ENCODE measurements at regions not wholly inside any gene's neighbourhood (a gene's known extent, or its start where the extent isn't known, plus 50 kb on each side); places are given as distances from the start of the nearest gene placed in this dataset.

DNA sequence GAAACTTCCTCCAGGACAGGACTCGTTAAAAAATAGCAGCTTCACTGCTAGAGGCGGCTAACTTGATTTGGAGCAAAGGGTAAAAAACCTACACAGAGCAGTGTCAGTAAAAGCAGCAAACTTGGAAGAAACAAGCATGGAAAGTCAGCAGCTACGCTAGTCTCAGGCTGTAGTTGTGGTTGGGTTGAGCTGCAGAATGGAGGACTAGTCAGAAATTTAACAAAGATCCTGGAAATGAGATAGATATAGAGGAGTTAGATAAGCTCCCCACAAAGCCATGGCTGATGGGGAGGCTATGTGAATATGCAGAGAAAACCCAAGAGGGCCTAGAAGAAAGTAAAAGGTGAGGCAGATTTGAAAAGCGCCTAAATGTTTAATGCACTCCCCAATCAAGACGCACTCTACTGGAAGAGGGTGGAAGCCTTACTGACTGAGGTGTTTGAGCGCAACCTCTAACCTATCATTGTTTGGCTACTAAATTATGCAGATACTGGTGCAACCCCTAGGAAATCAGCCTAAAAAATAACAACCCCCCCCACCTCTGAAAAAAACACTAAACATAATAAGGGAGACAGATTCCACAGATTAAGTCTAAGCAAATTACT, 99.7 kb upstream of the TMEM168 start:
- H3K9ac ChIP-seq (ENCODE audit: low read depth in 1 of 3, low read length in 3 of 3): no peak overlapping the region
- peaks cover 0 to 6% (median 0%) of the 10 kb centered on the region in 3 donors for H3K36me3 ChIP-seq (ENCODE audit: control insufficient read depth in 3 of 3, insufficient read depth in 3 of 3, low read length in 3 of 3)
- no peak overlapping the region for H3K27ac ChIP-seq (ENCODE audit: low read depth, low read length)
- H3K4me3 ChIP-seq (ENCODE audit: low read length in 3 of 3): no peak overlapping the region
- H3K4me1 ChIP-seq (ENCODE audit: control insufficient read depth in 3 of 3, insufficient read depth in 3 of 3, low read length in 3 of 3): no peaks in the 10 kb centered on the region
- H3K27me3 ChIP-seq (ENCODE audit: control insufficient read depth in 3 of 3, insufficient read depth in 3 of 3, low read length in 3 of 3): no peaks in the 10 kb centered on the region
- no peaks in the 10 kb centered on the region for H3K9me3 ChIP-seq (ENCODE audit: control insufficient read depth in 3 of 3, low read length in 3 of 3)

DNA sequence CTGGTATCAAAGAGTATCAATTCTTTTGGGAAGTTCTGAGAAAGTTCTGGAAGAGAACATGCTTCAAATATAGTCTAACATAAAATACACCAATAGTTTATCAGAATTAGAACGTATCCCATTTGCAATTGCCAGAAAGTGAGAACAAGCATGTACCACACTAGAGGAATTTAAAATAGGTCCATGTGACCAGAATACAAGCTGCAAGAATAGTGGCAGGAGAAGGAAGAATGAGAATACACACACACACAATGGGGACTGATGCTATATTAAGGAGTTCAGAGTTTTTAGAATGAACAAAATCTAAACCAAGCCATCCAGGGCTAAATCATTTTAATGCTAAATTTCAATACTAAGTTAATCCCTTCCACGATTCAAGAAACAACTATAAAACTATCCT, 99.1 kb upstream of the TMEM168 start:
- Histone ChIP-seq H3K36me3 (ENCODE audit: control insufficient read depth in 3 of 3, insufficient read depth in 3 of 3, low read length in 3 of 3) (peaks cover 0 to 5% (median 0%) of the 10 kb centered on the region in 3 donors), H3K27me3 (ENCODE audit: control insufficient read depth in 3 of 3, insufficient read depth in 3 of 3, low read length in 3 of 3) (no peaks in the 10 kb centered on the region), H3K9me3 (ENCODE audit: control insufficient read depth in 3 of 3, low read length in 3 of 3) (no peaks in the 10 kb centered on the region), H3K27ac (ENCODE audit: low read depth, low read length) (no peak overlapping the region), H3K9ac (ENCODE audit: low read depth in 1 of 3, low read length in 3 of 3) (no peak overlapping the region), H3K4me1 (ENCODE audit: control insufficient read depth in 3 of 3, insufficient read depth in 3 of 3, low read length in 3 of 3) (no peaks in the 10 kb centered on the region), H3K4me3 (ENCODE audit: low read length in 3 of 3) (no peak overlapping the region)

DNA sequence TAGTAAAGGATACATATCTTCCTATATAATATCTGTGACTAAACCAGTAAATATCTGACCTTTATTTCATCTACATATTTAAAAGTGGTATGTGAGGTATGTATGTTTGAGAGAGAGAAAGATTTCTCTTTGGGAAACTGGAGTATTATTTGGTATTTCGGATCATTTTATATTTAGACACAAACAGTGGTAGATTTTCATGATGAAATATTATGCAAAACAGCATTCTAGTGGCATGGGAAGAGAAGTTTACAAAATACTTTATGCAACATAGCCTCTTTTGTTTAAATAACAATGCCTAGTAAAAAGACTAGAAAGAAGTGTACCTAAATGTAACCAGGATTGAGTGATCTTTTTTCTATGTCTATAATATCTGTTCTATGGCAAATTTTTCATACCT, 98.6 kb upstream of the TMEM168 start:
- Histone ChIP-seq H3K9me3 (ENCODE audit: control insufficient read depth in 3 of 3, low read length in 3 of 3) (no peaks in the 10 kb centered on the region), H3K4me1 (ENCODE audit: control insufficient read depth in 3 of 3, insufficient read depth in 3 of 3, low read length in 3 of 3) (no peaks in the 10 kb centered on the region), H3K36me3 (ENCODE audit: control insufficient read depth in 3 of 3, insufficient read depth in 3 of 3, low read length in 3 of 3) (peaks cover 0 to under 1% (median 0%) of the 10 kb centered on the region in 3 donors), H3K4me3 (ENCODE audit: low read length in 3 of 3) (no peak overlapping the region), H3K27me3 (ENCODE audit: control insufficient read depth in 3 of 3, insufficient read depth in 3 of 3, low read length in 3 of 3) (no peaks in the 10 kb centered on the region), H3K27ac (ENCODE audit: low read depth, low read length) (no peak overlapping the region), H3K9ac (ENCODE audit: low read depth in 1 of 3, low read length in 3 of 3) (no peak overlapping the region)

DNA sequence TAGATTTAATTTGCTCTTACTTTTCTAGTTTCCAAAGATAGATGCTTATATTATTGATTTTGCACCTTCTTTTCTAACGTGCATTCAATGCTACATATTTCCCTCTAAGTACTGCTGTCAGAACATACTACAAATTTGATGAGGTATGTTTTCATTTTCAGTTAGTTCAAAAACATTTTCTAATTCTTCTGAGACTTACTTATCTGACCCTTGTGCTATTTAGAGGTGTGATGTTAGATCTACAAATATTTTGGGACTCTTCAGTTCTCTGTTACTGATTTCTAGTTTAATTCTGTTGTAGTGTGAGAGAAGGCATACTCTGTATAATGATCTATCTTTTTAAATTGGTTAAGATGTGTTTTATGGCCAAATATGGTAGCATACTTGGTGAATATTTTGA, 97.8 kb upstream of the TMEM168 start:
- no peak overlapping the region for H3K9ac ChIP-seq (ENCODE audit: low read depth in 1 of 3, low read length in 3 of 3)
- no peaks in the 10 kb centered on the region for H3K27me3 ChIP-seq (ENCODE audit: control insufficient read depth in 3 of 3, insufficient read depth in 3 of 3, low read length in 3 of 3)
- H3K36me3 ChIP-seq (ENCODE audit: control insufficient read depth in 3 of 3, insufficient read depth in 3 of 3, low read length in 3 of 3): no peaks in the 10 kb centered on the region
- H3K9me3 ChIP-seq (ENCODE audit: control insufficient read depth in 3 of 3, low read length in 3 of 3): no peaks in the 10 kb centered on the region
- H3K27ac ChIP-seq (ENCODE audit: low read depth, low read length): no peak overlapping the region
- no peaks in the 10 kb centered on the region for H3K4me1 ChIP-seq (ENCODE audit: control insufficient read depth in 3 of 3, insufficient read depth in 3 of 3, low read length in 3 of 3)
- no peak overlapping the region for H3K4me3 ChIP-seq (ENCODE audit: low read length in 3 of 3)

DNA sequence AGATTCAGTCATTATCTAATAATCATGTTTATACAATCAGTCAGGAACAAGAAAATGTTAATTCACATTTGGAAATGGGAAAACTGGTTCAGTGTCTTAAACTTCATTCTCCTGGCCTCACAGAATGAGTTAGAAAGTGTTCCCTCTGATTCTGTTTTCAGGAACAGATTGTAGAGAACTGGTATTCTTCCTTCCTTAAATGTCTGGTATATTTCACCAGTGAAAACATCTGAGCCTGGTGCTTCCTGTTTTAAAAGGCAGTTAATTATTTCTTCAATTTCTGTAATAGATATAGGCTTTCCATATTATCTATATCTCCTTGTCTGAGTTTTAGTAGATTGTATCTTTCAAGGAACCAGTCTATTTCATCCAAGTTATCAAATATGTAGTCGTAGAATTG, 97.1 kb upstream of the TMEM168 start:
- Histone ChIP-seq H3K4me1 (ENCODE audit: control insufficient read depth in 3 of 3, insufficient read depth in 3 of 3, low read length in 3 of 3) (no peaks in the 10 kb centered on the region), H3K9me3 (ENCODE audit: control insufficient read depth in 3 of 3, low read length in 3 of 3) (no peaks in the 10 kb centered on the region), H3K9ac (ENCODE audit: low read depth in 1 of 3, low read length in 3 of 3) (no peak overlapping the region), H3K4me3 (ENCODE audit: low read length in 3 of 3) (no peak overlapping the region), H3K36me3 (ENCODE audit: control insufficient read depth in 3 of 3, insufficient read depth in 3 of 3, low read length in 3 of 3) (no peaks in the 10 kb centered on the region), H3K27me3 (ENCODE audit: control insufficient read depth in 3 of 3, insufficient read depth in 3 of 3, low read length in 3 of 3) (no peaks in the 10 kb centered on the region), H3K27ac (ENCODE audit: low read depth, low read length) (no peak overlapping the region)

DNA sequence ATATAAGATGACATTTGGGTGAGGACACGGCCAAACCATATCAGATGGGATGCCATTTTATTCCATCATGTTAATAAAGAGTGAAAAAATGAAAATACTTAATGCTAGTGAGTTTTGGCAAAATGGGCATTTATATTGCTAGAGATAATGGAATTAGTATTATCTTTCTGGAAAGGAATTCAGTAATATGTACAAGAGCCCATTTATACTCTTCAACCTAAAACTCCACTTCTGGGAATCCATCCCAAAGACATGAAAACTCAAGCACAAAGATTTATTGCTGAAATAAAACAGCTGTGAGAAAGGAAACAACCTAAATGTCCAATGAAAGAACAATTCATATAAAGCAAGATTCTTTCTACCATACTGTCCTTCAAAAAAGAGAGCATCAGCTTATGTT, 96.0 kb upstream of the TMEM168 start:
- H3K9ac ChIP-seq (ENCODE audit: low read depth in 1 of 3, low read length in 3 of 3): no peak overlapping the region
- H3K36me3 ChIP-seq (ENCODE audit: control insufficient read depth in 3 of 3, insufficient read depth in 3 of 3, low read length in 3 of 3): no peaks in the 10 kb centered on the region
- H3K4me3 ChIP-seq (ENCODE audit: low read length in 3 of 3): no peak overlapping the region
- H3K27me3 ChIP-seq (ENCODE audit: control insufficient read depth in 3 of 3, insufficient read depth in 3 of 3, low read length in 3 of 3): no peaks in the 10 kb centered on the region
- no peaks in the 10 kb centered on the region for H3K9me3 ChIP-seq (ENCODE audit: control insufficient read depth in 3 of 3, low read length in 3 of 3)
- H3K4me1 ChIP-seq (ENCODE audit: control insufficient read depth in 3 of 3, insufficient read depth in 3 of 3, low read length in 3 of 3): peaks cover 0 to 4% (median 0%) of the 10 kb centered on the region in 3 donors
- no peak overlapping the region for H3K27ac ChIP-seq (ENCODE audit: low read depth, low read length)

DNA sequence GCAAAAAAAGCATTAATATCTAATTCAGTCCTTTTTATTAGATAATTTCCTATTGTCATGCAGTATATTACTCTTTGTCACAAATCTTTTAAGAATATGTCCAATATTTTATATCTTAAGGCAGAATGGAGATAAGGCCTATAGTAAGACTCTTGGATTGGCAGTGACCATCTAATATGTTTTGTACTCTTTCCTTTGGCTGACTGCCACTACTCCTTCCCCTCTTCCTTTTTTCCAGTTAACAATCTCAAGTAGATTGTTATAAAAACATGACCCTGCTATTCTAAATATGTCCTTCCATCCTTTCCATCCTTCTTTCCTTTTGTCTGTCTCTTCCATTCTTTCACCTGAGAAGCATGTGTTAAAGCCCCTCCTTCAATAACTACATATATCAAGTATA, 92.8 kb upstream of the TMEM168 start:
- no peak overlapping the region for H3K9ac ChIP-seq (ENCODE audit: low read depth in 1 of 3, low read length in 3 of 3)
- H3K4me1 ChIP-seq (ENCODE audit: control insufficient read depth in 3 of 3, insufficient read depth in 3 of 3, low read length in 3 of 3): peaks cover 0 to 4% (median 0%) of the 10 kb centered on the region in 3 donors
- no peaks in the 10 kb centered on the region for H3K36me3 ChIP-seq (ENCODE audit: control insufficient read depth in 3 of 3, insufficient read depth in 3 of 3, low read length in 3 of 3)
- H3K27me3 ChIP-seq (ENCODE audit: control insufficient read depth in 3 of 3, insufficient read depth in 3 of 3, low read length in 3 of 3): no peaks in the 10 kb centered on the region
- H3K9me3 ChIP-seq (ENCODE audit: control insufficient read depth in 3 of 3, low read length in 3 of 3): no peaks in the 10 kb centered on the region
- no peak overlapping the region for H3K4me3 ChIP-seq (ENCODE audit: low read length in 3 of 3)
- H3K27ac ChIP-seq (ENCODE audit: low read depth, low read length): no peak overlapping the region

DNA sequence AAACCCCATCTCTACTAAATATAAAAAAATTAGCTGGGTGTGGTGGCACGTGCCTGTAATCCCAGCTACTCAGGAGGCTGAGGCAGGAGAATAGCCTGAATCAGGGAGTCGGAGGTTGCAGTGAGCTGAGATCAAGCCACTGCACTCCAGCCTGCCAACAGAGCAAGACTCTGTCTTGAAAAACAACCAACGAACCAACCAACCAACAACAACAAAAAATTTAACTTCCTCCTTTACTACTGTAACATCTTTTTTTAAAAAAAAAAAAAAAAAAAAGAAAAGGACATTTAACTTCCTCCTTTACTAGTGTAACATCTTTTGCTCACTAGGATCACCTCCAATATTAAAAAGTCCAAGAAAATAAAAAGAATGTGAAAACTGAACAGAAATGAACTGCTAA, 92.3 kb upstream of the TMEM168 start:
- no peaks in the 10 kb centered on the region for H3K27me3 ChIP-seq (ENCODE audit: control insufficient read depth in 3 of 3, insufficient read depth in 3 of 3, low read length in 3 of 3)
- H3K9me3 ChIP-seq (ENCODE audit: control insufficient read depth in 3 of 3, low read length in 3 of 3): no peaks in the 10 kb centered on the region
- H3K36me3 ChIP-seq (ENCODE audit: control insufficient read depth in 3 of 3, insufficient read depth in 3 of 3, low read length in 3 of 3): no peaks in the 10 kb centered on the region
- no peak overlapping the region for H3K4me3 ChIP-seq (ENCODE audit: low read length in 3 of 3)
- no peak overlapping the region for H3K9ac ChIP-seq (ENCODE audit: low read depth in 1 of 3, low read length in 3 of 3)
- H3K27ac ChIP-seq (ENCODE audit: low read depth, low read length): no peak overlapping the region
- H3K4me1 ChIP-seq (ENCODE audit: control insufficient read depth in 3 of 3, insufficient read depth in 3 of 3, low read length in 3 of 3): peaks cover 0 to 4% (median 0%) of the 10 kb centered on the region in 3 donors

DNA sequence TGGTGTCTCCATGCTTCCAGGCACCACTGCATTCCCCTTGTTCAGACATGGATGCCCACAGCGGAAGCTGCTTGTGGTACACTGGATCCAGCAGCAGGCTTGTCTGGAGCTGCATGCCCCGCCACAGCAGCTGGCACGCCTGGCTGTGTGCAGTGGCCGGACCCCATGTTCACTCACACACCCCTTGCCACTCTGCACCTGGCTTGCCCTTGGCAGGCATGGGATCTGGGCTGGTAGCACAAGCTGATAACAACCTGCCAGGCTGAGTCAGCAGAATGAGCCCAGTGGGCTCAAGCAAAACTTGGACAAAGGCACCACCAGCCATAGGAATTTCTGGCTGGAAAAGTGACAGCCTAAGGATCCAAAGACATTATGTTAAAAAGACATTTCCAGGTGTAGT, 91.8 kb upstream of the TMEM168 start:
- Histone ChIP-seq H3K9me3 (ENCODE audit: control insufficient read depth in 3 of 3, low read length in 3 of 3) (no peaks in the 10 kb centered on the region), H3K27ac (ENCODE audit: low read depth, low read length) (no peak overlapping the region), H3K9ac (ENCODE audit: low read depth in 1 of 3, low read length in 3 of 3) (no peak overlapping the region), H3K4me3 (ENCODE audit: low read length in 3 of 3) (no peak overlapping the region), H3K27me3 (ENCODE audit: control insufficient read depth in 3 of 3, insufficient read depth in 3 of 3, low read length in 3 of 3) (no peaks in the 10 kb centered on the region), H3K4me1 (ENCODE audit: control insufficient read depth in 3 of 3, insufficient read depth in 3 of 3, low read length in 3 of 3) (peaks cover 0 to 4% (median 0%) of the 10 kb centered on the region in 3 donors), H3K36me3 (ENCODE audit: control insufficient read depth in 3 of 3, insufficient read depth in 3 of 3, low read length in 3 of 3) (no peaks in the 10 kb centered on the region)

DNA sequence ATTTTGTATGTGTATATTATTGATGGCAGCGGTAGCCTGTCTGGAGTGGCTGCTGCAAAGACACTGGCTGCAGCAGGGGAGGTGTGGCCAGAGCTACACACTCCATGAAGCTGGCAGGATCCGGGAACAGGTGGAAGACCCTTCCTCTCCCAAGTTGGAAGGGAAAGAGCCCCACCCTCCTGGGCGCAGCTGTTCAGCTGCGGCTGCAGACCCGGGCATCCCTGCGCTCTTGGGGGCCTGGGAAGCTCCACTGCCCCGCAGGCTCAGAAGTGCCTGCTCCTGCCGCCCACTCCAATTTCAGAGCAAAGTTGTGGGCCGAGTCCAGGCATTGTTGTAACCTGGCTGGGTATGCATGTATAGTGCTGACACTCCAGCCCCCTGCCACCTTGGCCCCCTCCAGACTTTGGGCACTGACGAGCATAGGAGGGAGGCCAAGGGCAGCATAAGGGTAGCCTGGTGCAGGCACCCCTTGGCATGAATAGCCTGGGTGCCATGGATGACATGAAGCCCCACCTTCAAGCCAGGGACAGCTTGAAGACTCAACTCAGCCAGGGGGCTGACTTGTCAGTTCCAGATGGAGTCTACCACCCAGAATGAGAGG, 90.7 kb upstream of the TMEM168 start:
- H3K4me1 ChIP-seq (ENCODE audit: control insufficient read depth in 3 of 3, insufficient read depth in 3 of 3, low read length in 3 of 3): peaks cover 0 to 4% (median 0%) of the 10 kb centered on the region in 3 donors
- H3K9ac ChIP-seq (ENCODE audit: low read depth in 1 of 3, low read length in 3 of 3): no peak overlapping the region
- H3K27ac ChIP-seq (ENCODE audit: low read depth, low read length): no peak overlapping the region
- H3K4me3 ChIP-seq (ENCODE audit: low read length in 3 of 3): no peak overlapping the region
- no peaks in the 10 kb centered on the region for H3K27me3 ChIP-seq (ENCODE audit: control insufficient read depth in 3 of 3, insufficient read depth in 3 of 3, low read length in 3 of 3)
- no peaks in the 10 kb centered on the region for H3K36me3 ChIP-seq (ENCODE audit: control insufficient read depth in 3 of 3, insufficient read depth in 3 of 3, low read length in 3 of 3)
- H3K9me3 ChIP-seq (ENCODE audit: control insufficient read depth in 3 of 3, low read length in 3 of 3): no peaks in the 10 kb centered on the region

Data from skeletal muscle tissue (tissue), 3 donors.